Body of pancreas (tissue), 4 donors: ENCODE measurements at regions not wholly inside any gene's neighbourhood (a gene's known extent, or its start where the extent isn't known, plus 50 kb on each side); places are given as distances from the start of the nearest gene placed in this dataset.

Experiments
- CTCF ChIP-seq, 7 experiments: fragments of 450-650 bp in 4 of 7; fragments of 200-600 bp in 3 of 7; sonication (generic) in 3 of 7; IDR thresholded peaks; one replicate each; pipeline ENCODE4 v1.5.1; 2016 to 2019; ENCODE audit warnings: antibody characterized with exemption in 7 of 7
- POLR2A ChIP-seq, 3 donors: fragments of 450-650 bp; IDR thresholded peaks; one replicate each; pipeline ENCODE4 v1.6.1; 2016; ENCODE audit warnings: antibody characterized with exemption in 3 of 3, mild to moderate bottlenecking in 2 of 3

GRCh38 chr13:80695841-80696240, 354.9 kb upstream of the SPRY2 start:
- no peak for TF ChIP-seq CTCF (IDR thresholded peaks at IDR 0.05)
- no peak for TF ChIP-seq POLR2A (IDR thresholded peaks at IDR 0.05)
